GM23248 (cell line): ENCODE measurements at regions not wholly inside any gene's neighbourhood (a gene's known extent, or its start where the extent isn't known, plus 50 kb on each side); places are given as distances from the start of the nearest gene placed in this dataset.

Source experiments
- EZH2 ChIP-seq: fragments of 200-600 bp; sonication (generic); IDR thresholded peaks from 2 replicates; pipeline ENCODE4 v1.6.1; 2018; ENCODE audit warnings: antibody characterized with exemption, mild to moderate bottlenecking; ENCODE audit not compliant: insufficient read depth, poor library complexity, severe bottlenecking
- EZH2phosphoT487 ChIP-seq: fragments of 200-600 bp; sonication (generic); IDR thresholded peaks from 2 replicates; pipeline ENCODE4 v1.6.1; 2018; ENCODE audit warnings: antibody characterized with exemption, moderate library complexity, mild to moderate bottlenecking, low read depth; ENCODE audit not compliant: insufficient read depth

GRCh38 chr12:124642105-124642504 lies 74.7 kb upstream of the NCOR2 start:
- TF ChIP-seq EZH2phosphoT487: no peak
- TF ChIP-seq EZH2: no peak
